Activated T-cell treated with anti-CD3 and anti-CD28 coated beads, Interleukin-2, amount 50 U/mL, for 72 hours (primary cell): ENCODE measurements at regions not wholly inside any gene's neighbourhood (a gene's known extent, or its start where the extent isn't known, plus 50 kb on each side); places are given as distances from the start of the nearest gene placed in this dataset.
A peak's percentile ranks its signal among the peaks of the same experiment; 100 is the strongest.

Experiments used
- ATAC-seq, 2 donors: fragments of 150-1000 bp; cut with Tn5 transposase; replicated peaks in 1 of 2; 2 replicates each; pipeline ENCODE4 v1.10.0; 2021; ENCODE audit warnings: moderate library complexity in 2 of 2, mild to moderate bottlenecking in 1 of 2
- DNase-seq, 2 donors: peaks; one replicate each; pipeline ENCODE4 v3.0.0; 2021 to 2022; ENCODE audit warnings: mixed read lengths in 1 of 2
- H3K27ac Mint-ChIP-seq: one replicate; pipeline ENCODE4 v1.8.0; 2022; ENCODE audit warnings: mild to moderate bottlenecking, moderate library complexity, mixed read lengths
- H3K27me3 Mint-ChIP-seq: one replicate; pipeline ENCODE4 v1.8.0; 2022; ENCODE audit warnings: low read depth, mixed read lengths
- H3K36me3 Mint-ChIP-seq, 2 donors: one replicate each; pipeline ENCODE4 v1.8.0; 2022; ENCODE audit warnings: mixed read lengths in 2 of 2, mild to moderate bottlenecking in 1 of 2; ENCODE audit not compliant: insufficient read depth in 2 of 2
- H3K4me1 Mint-ChIP-seq: one replicate; pipeline ENCODE4 v1.8.0; 2022; ENCODE audit warnings: low read depth, mixed read lengths
- H3K4me3 Mint-ChIP-seq, 2 donors: one replicate each; pipeline ENCODE4 v1.8.0; 2022; ENCODE audit warnings: mild to moderate bottlenecking in 2 of 2, mixed read lengths in 2 of 2, moderate library complexity in 2 of 2
- H3K9me3 Mint-ChIP-seq, 2 donors: one replicate each; pipeline ENCODE4 v1.8.0; 2022; ENCODE audit warnings: mixed read lengths in 2 of 2

DNA sequence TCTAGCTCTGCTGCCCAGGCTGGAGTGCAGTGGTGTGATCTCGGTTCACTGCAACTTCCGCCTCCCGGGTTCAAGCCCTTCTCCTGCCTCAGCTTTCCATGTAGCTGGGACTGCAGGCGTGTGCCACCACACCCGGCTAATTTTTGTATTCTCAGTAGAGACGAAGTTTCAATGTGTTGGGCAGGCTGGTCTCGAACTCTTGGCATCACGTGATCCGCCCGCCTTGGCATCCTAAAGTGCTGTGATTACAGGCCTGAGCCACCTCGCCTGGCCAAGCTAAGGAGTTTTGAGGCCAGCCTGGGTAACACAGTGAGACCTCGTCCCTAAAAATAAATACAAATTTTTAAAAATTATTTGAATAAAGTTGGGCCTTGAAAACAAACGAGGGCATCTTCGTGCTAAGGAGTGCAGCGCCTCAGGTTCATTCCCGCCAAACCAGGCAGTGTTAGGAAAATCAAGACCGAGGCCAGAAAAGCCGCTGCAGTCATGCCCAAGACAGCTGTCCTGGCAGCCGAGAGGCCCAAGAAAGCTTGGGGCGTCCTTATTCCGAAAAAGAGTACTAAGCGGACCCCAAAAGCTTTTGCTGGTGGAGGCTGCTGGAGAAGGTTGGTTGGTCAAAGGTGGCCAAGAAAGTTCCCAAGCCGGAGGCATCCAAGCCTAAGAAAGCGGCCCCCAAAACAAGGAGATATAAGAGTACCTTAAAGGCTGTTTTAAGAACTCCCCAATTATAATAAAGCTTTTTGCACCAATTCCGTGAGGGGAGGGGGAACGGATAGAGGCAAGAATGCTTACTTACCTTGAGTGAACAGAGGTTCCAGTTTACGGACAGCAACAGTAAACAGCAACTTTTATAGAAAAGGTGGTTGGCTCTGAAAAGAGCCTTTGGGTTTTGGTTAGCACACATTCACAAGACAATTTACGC is 109.0 kb downstream of the HFE start:
- H3K36me3 Mint-ChIP-seq = peaks cover 7 to 13% of the 10 kb centered on the region in 2 donors
- DNase-seq (peak; percentile 67 to 71), ATAC-seq (peak in 1 of 2 donors; percentile 0)
- peaks cover 58% of the 10 kb centered on the region for H3K4me1 Mint-ChIP-seq
- no peaks in the 10 kb centered on the region for H3K27me3 Mint-ChIP-seq
- H3K4me3 Mint-ChIP-seq = peak overlapping the region; percentile 92 to 98
- H3K27ac Mint-ChIP-seq = peak overlapping the region; percentile 100
- no peaks in the 10 kb centered on the region for H3K9me3 Mint-ChIP-seq

DNA sequence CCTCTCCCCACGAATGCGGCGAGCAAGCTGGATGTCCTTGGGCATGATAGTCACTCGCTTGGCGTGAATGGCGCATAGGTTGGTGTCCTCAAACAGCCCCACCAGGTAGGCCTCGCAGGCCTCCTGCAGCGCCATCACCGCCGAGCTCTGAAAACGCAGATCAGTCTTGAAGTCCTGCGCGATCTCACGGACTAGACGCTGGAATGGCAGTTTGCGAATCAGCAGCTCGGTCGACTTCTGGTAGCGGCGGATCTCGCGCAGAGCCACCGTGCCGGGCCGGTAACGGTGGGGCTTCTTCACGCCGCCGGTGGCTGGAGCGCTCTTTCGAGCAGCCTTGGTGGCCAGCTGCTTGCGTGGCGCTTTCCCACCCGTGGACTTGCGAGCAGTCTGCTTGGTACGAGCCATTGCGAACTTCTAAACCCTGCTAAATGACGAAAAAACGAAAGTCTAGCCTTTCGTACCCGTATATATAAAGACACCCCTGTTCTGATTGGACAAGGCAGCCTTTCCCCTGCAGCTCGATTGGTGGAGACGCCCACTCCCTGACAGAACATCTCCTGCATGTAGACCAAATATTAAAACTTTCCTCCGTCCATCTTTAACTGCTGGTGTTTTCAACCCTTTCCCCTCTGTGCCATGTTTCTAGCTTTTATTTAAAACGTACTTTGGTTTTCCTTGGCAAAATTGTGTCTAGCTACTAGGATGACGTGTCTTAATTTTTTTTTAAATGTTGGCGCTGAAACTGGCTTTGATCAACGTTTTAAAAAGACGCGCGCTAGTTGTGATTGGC is 109.8 kb downstream of the HFE start:
- Mint-ChIP-seq H3K36me3 (peaks cover 7 to 13% of the 10 kb centered on the region in 2 donors), H3K4me1 (peaks cover 63% of the 10 kb centered on the region), H3K9me3 (no peaks in the 10 kb centered on the region), H3K4me3 (peak overlapping the region; percentile 92 to 98), H3K27ac (peak overlapping the region; percentile 100), H3K27me3 (no peaks in the 10 kb centered on the region)
- ATAC-seq = peak; percentile 45 to 46
- DNase-seq = peak; percentile 87 to 88

- Mint-ChIP-seq H3K9me3 (no peaks in the 10 kb centered on the region), H3K4me3 (peak overlapping the region; percentile 92 to 98), H3K4me1 (peaks cover 58% of the 10 kb centered on the region), H3K27ac (peak overlapping the region; percentile 100), H3K27me3 (no peaks in the 10 kb centered on the region), H3K36me3 (peaks cover 7 to 13% of the 10 kb centered on the region in 2 donors)
- ATAC-seq (no peak), DNase-seq (no peak)
Observed at GRCh38 chr6:26197636-26197932, 110.4 kb downstream of the HFE start.

GRCh38 chr6:26197933-26198721 is 110.9 kb downstream of the HFE start:
- Mint-ChIP-seq H3K36me3 (peaks cover 7 to 13% of the 10 kb centered on the region in 2 donors), H3K4me1 (peaks cover 55% of the 10 kb centered on the region), H3K4me3 (peak overlapping the region; percentile 92 to 98), H3K27ac (peak overlapping the region; percentile 100), H3K9me3 (no peaks in the 10 kb centered on the region), H3K27me3 (no peaks in the 10 kb centered on the region)
- DNase-seq (peak; percentile 69), ATAC-seq (peak in 1 of 2 donors; percentile 3)

GRCh38 chr6:26198722-26199056 is 111.5 kb downstream of the HFE start:
- ATAC-seq (peak; percentile 13 to 18), DNase-seq (no peak)
- peak overlapping the region; percentile 100 for H3K27ac Mint-ChIP-seq
- H3K4me3 Mint-ChIP-seq = peak overlapping the region; percentile 92 to 98
- H3K9me3 Mint-ChIP-seq = no peaks in the 10 kb centered on the region
- H3K36me3 Mint-ChIP-seq = peaks cover 7 to 13% of the 10 kb centered on the region in 2 donors
- H3K27me3 Mint-ChIP-seq = no peaks in the 10 kb centered on the region
- peaks cover 54% of the 10 kb centered on the region for H3K4me1 Mint-ChIP-seq

DNA sequence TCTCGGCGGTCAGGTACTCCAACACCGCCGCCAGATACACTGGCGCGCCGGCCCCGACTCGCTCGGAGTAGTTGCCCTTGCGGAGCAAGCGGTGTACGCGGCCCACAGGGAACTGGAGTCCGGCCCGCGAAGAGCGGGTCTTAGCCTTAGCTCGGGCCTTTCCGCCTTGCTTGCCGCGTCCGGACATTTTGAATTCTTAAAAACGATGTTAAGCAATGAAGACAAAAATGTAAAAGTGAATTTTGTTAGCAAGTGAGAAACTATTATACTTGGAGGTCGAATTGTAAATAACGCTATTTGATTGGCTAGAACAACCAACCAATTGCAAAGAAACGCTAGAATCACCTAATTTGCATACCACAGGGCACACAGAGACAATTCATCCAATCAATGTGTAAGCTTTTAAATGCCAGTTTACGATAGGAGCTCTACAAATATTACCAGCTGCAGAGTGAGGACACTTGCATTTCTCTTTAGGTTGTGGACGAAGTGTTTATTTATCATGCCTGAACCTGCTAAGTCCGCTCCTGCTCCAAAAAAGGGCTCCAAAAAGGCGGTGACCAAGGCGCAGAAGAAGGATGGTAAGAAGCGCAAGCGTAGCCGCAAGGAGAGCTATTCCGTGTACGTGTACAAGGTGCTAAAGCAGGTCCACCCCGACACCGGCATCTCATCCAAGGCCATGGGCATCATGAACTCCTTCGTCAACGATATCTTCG is 112.0 kb downstream of the HFE start:
- peaks cover 7 to 13% of the 10 kb centered on the region in 2 donors for H3K36me3 Mint-ChIP-seq
- no peaks in the 10 kb centered on the region for H3K9me3 Mint-ChIP-seq
- peaks cover 53% of the 10 kb centered on the region for H3K4me1 Mint-ChIP-seq
- ATAC-seq = peak; percentile 64 to 65
- peak; percentile 89 for DNase-seq
- peak overlapping the region; percentile 92 to 98 for H3K4me3 Mint-ChIP-seq
- H3K27me3 Mint-ChIP-seq = no peaks in the 10 kb centered on the region
- H3K27ac Mint-ChIP-seq = peak overlapping the region; percentile 100

GRCh38 chr6:26199773-26200764 is 112.8 kb downstream of the HFE start:
- DNase-seq (no peak), ATAC-seq (peak; percentile 1 to 3)
- peak overlapping the region; percentile 100 for H3K27ac Mint-ChIP-seq
- H3K4me1 Mint-ChIP-seq = peaks cover 44% of the 10 kb centered on the region
- peaks cover 7 to 8% of the 10 kb centered on the region in 2 donors for H3K36me3 Mint-ChIP-seq
- H3K4me3 Mint-ChIP-seq = peak overlapping the region; percentile 92 to 98
- H3K9me3 Mint-ChIP-seq = no peaks in the 10 kb centered on the region
- no peaks in the 10 kb centered on the region for H3K27me3 Mint-ChIP-seq

DNA sequence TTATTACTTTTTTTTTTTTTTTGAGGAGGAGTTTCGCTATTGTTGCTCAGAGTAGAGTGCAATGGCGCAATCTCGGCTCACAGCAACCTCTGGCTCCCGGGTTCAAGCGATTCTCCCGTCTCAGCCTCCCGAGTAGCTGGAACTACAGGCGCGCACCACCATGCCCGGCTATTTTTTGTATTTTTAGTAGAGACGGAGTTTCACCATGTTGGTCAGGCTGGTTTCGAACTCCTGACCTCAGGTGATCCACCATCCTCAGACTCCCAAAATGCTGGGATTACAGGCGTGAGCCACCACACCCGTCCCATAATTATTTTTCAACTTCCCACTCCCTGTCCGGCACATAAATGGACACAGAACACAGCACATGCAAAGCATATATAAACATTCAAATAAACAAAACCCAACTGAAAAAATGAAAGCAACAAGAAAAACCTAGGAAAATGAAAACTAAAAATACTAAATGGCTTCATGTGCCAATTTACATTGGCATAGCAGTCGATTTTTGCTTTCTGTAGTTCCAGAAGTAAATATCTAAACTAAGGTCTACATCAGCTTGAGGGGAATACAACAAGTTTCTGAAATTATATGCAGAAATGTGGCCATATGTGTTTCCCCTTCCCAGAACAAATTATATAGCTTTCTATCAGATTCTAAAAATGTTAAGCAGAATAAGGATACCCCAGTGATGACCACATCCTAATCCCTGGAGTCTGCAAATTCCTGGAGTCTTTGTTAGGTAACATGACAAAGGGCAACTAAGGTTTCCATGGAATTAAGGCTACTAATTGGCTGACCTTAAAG is 113.9 kb downstream of the HFE start:
- DNase-seq (no peak), ATAC-seq (no peak)
- Mint-ChIP-seq H3K4me3 (peak overlapping the region; percentile 55 to 82), H3K4me1 (peaks cover 37% of the 10 kb centered on the region), H3K27ac (peak overlapping the region; percentile 90), H3K9me3 (no peaks in the 10 kb centered on the region), H3K36me3 (peaks cover 1 to 3% of the 10 kb centered on the region in 2 donors), H3K27me3 (no peaks in the 10 kb centered on the region)

DNA sequence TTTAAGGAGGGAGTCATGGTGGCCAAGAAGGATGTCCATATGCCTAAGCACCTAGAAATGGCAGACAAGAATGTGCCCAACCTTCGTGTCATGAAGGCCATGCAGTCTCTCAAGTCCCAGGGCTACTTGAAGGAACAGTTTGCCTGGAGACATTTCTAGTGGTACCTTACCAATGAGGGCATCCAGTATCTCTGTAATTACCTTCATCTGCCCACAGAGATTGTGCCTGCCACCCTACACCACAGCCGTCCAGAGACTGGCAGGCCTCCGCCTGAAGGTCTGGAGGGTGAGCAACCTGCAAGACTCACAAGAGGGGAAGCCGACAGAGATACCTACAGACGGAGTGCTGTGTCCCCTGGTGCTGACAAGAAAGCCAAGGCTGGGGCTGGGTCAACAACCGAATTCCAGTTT is 115.0 kb downstream of the HFE start:
- no peak overlapping the region for H3K4me3 Mint-ChIP-seq
- DNase-seq (no peak), ATAC-seq (no peak)
- no peak overlapping the region for H3K27ac Mint-ChIP-seq
- H3K4me1 Mint-ChIP-seq = peaks cover 37% of the 10 kb centered on the region
- no peaks in the 10 kb centered on the region for H3K9me3 Mint-ChIP-seq
- H3K27me3 Mint-ChIP-seq = no peaks in the 10 kb centered on the region
- H3K36me3 Mint-ChIP-seq = peaks cover 1 to 3% of the 10 kb centered on the region in 2 donors

- H3K4me3 Mint-ChIP-seq = peak overlapping the region; percentile 26 to 52
- ATAC-seq (no peak), DNase-seq (no peak)
- no peaks in the 10 kb centered on the region for H3K27me3 Mint-ChIP-seq
- peaks cover 0 to 3% of the 10 kb centered on the region in 2 donors for H3K36me3 Mint-ChIP-seq
- H3K9me3 Mint-ChIP-seq = no peaks in the 10 kb centered on the region
- H3K27ac Mint-ChIP-seq = peak overlapping the region; percentile 73
- peaks cover 37% of the 10 kb centered on the region for H3K4me1 Mint-ChIP-seq
Observed at GRCh38 chr6:26202811-26203583, 115.8 kb downstream of the HFE start.
